ENCODE measurements at regions not wholly inside any gene's neighbourhood (a gene's known extent, or its start where the extent isn't known, plus 50 kb on each side); places are given as distances from the start of the nearest gene placed in this dataset.

DNA sequence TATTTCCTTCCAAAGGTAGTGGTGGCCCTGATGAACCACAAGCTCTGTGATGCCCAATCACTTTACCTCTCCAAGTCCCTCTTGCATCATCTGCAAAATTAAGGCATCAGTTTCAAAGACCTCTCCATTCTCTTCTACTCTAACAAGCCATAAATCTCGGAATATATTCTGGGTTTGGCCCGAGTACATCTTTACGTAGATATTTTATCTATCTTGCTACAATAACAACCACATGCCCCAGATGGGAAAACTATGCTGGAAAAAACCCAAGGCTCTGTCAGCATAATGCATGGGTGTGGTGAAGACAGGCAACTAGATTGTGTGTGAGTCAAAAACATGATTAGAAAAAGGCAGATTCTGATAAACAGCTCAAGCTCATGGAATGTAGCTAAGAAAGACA is 228.2 kb upstream of the BLID start:
- TF ChIP-seq, protein P1, sequence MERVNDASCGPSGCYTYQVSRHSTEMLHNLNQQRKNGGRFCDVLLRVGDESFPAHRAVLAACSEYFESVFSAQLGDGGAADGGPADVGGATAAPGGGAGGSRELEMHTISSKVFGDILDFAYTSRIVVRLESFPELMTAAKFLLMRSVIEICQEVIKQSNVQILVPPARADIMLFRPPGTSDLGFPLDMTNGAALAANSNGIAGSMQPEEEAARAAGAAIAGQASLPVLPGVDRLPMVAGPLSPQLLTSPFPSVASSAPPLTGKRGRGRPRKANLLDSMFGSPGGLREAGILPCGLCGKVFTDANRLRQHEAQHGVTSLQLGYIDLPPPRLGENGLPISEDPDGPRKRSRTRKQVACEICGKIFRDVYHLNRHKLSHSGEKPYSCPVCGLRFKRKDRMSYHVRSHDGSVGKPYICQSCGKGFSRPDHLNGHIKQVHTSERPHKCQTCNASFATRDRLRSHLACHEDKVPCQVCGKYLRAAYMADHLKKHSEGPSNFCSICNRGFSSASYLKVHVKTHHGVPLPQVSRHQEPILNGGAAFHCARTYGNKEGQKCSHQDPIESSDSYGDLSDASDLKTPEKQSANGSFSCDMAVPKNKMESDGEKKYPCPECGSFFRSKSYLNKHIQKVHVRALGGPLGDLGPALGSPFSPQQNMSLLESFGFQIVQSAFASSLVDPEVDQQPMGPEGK (CRISPR knock-in tag; IDR thresholded peaks at IDR 0.05; ENCODE audit: borderline replicate concordance): 0 out of 2 replicates have a peak, but pooled peaks have one; percentile 57
- TF ChIP-seq ZNF565 (CRISPR knock-in tag; conservative IDR thresholded peaks at IDR 0.05; ENCODE audit: low read depth): no peak
- TF ChIP-seq, protein P2, sequence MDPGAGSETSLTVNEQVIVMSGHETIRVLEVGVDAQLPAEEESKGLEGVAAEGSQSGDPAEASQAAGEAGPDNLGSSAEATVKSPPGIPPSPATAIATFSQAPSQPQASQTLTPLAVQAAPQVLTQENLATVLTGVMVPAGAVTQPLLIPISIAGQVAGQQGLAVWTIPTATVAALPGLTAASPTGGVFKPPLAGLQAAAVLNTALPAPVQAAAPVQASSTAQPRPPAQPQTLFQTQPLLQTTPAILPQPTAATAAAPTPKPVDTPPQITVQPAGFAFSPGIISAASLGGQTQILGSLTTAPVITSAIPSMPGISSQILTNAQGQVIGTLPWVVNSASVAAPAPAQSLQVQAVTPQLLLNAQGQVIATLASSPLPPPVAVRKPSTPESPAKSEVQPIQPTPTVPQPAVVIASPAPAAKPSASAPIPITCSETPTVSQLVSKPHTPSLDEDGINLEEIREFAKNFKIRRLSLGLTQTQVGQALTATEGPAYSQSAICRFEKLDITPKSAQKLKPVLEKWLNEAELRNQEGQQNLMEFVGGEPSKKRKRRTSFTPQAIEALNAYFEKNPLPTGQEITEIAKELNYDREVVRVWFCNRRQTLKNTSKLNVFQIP (CRISPR knock-in tag; IDR thresholded peaks at IDR 0.05; ENCODE audit: borderline replicate concordance, low read depth): no peak
- no peak for TF ChIP-seq ARNTL (CRISPR knock-in tag; IDR thresholded peaks at IDR 0.05; ENCODE audit: borderline replicate concordance, low read depth)
- TF ChIP-seq TCF4 (CRISPR knock-in tag; IDR thresholded peaks at IDR 0.05; ENCODE audit: borderline replicate concordance): peak; percentile 63; the same call in 1 of the 2 replicates
- no peak for TF ChIP-seq ZC3H10 (CRISPR knock-in tag; IDR thresholded peaks at IDR 0.05)
- TF ChIP-seq, protein P3, sequence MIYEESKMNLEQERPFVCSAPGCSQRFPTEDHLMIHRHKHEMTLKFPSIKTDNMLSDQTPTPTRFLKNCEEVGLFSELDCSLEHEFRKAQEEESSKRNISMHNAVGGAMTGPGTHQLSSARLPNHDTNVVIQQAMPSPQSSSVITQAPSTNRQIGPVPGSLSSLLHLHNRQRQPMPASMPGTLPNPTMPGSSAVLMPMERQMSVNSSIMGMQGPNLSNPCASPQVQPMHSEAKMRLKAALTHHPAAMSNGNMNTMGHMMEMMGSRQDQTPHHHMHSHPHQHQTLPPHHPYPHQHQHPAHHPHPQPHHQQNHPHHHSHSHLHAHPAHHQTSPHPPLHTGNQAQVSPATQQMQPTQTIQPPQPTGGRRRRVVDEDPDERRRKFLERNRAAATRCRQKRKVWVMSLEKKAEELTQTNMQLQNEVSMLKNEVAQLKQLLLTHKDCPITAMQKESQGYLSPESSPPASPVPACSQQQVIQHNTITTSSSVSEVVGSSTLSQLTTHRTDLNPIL (CRISPR knock-in tag; IDR thresholded peaks at IDR 0.05; ENCODE audit: low read depth): peak; percentile 53; the same call in 1 of the 2 replicates
- TF ChIP-seq ZFP30 (CRISPR knock-in tag; IDR thresholded peaks at IDR 0.05): no peak
- TF ChIP-seq ZNF70 (CRISPR knock-in tag; IDR thresholded peaks at IDR 0.05): no peak
- TF ChIP-seq RARB (CRISPR knock-in tag; IDR thresholded peaks at IDR 0.05): no peak

Data from SK-N-SH treated with all-trans-retinoic acid at 6 μM for 48 hours (cell line).